HepG2 (cell line): ENCODE measurements at regions not wholly inside any gene's neighbourhood (a gene's known extent, or its start where the extent isn't known, plus 50 kb on each side); places are given as distances from the start of the nearest gene placed in this dataset.

Source experiments
- ATAC-seq: fragments of 200-7000 bp; cut with Tn5 transposase; 3 replicates; pipeline ENCODE4 v1.9.1; 2020; ENCODE audit warnings: mild to moderate bottlenecking, moderate library complexity
- BruUV-seq: library from RNA; stranded (reverse); fragments of 400-500 nt; replicated peaks from 2 replicates; lab custom pipeline; 2021; lab: Mats Ljungman, UMichigan
- CTCF ChIA-PET: fragments of 300-600 bp; formaldehyde crosslinking; extraction: SDS; loops from one replicate; lab custom pipeline; 2021; ENCODE audit warnings: low total read pairs, inconsistent platforms, low intra/inter-chr PET ratio; lab: Yijun Ruan, JAX
- POLR2A ChIA-PET: fragments of 350-600 bp; sonication (Branson Sonifier 250); formaldehyde crosslinking; loops from one replicate; lab custom pipeline; 2020; ENCODE audit warnings: antibody characterized with exemption, inconsistent platforms; lab: Yijun Ruan, JAX
- DNase-seq: peaks from one replicate; pipeline ENCODE4 v3.0.0-alpha.2; 2015; ENCODE audit warnings: low spot score
- FAIRE-seq: peaks from 3 replicates; lab custom pipeline; 2011; peaks lifted over from hg19 to GRCh38; lab: Jason Lieb, UNC
- H2AFZ ChIP-seq: one replicate; pipeline ENCODE4 v1.6.1; 2011; ENCODE audit warnings: low read length, inconsistent platforms
- H3K27ac ChIP-seq: fragments of 300-600 bp; 3 replicates; pipeline ENCODE4 v1.8.0; 2011; ENCODE audit warnings: mixed run types, mild to moderate bottlenecking, mixed read lengths, low read length, inconsistent platforms; ENCODE audit not compliant: insufficient read depth; ENCODE audit errors: extremely low read length
- H3K27me3 ChIP-seq, 2 experiments: fragments of 200-600 bp in 1 of 2; 2 replicates in 1 of 2; 3 replicates in 1 of 2; pipeline versions ENCODE4 v1.6.0 to v1.8.0; 2011; ENCODE audit warnings: low read length in 2 of 2, mild to moderate bottlenecking in 2 of 2, moderate library complexity in 2 of 2, inconsistent platforms in 1 of 2; ENCODE audit not compliant: insufficient read depth in 2 of 2, control insufficient read depth in 1 of 2
- H3K36me3 ChIP-seq, 2 experiments: fragments of 200-600 bp in 1 of 2; replicated peaks in 1 of 2; 2 replicates in 1 of 2; 3 replicates in 1 of 2; pipeline versions ENCODE4 v1.5.1 to v1.8.0; 2011; ENCODE audit warnings: low read length in 2 of 2, inconsistent platforms in 1 of 2; ENCODE audit not compliant: insufficient read depth in 2 of 2, control insufficient read depth in 1 of 2
- H3K4me1 ChIP-seq: 2 replicates; pipeline ENCODE4 v1.5.1; 2012; ENCODE audit warnings: low read length, inconsistent platforms; ENCODE audit not compliant: insufficient read depth
- H3K4me2 ChIP-seq: 2 replicates; pipeline ENCODE4 v1.6.0; 2011; ENCODE audit warnings: low read depth, low read length, inconsistent platforms
- H3K4me3 ChIP-seq, 3 experiments: fragments of 200-600 bp in 1 of 3; sonication (generic), shearing (Covaris generic) in 1 of 3; replicated peaks in 1 of 3; 2 replicates each; pipeline ENCODE4 v1.5.1; 2011 to 2016; ENCODE audit warnings: low read length in 3 of 3, inconsistent platforms in 2 of 3, low read depth in 2 of 3, mild to moderate bottlenecking in 2 of 3, control low read depth in 1 of 3, mixed read lengths in 1 of 3; ENCODE audit not compliant: insufficient read depth in 1 of 3
- H3K79me2 ChIP-seq: one replicate; pipeline ENCODE4 v1.6.1; 2011; ENCODE audit warnings: low read length, inconsistent platforms; ENCODE audit not compliant: insufficient read depth
- H3K9ac ChIP-seq: 2 replicates; pipeline ENCODE4 v1.6.0; 2011; ENCODE audit warnings: mild to moderate bottlenecking, low read depth, low read length, inconsistent platforms; ENCODE audit not compliant: insufficient read depth
- H3K9me3 ChIP-seq: 2 replicates; pipeline ENCODE4 v1.5.1; 2012; ENCODE audit warnings: mild to moderate bottlenecking, low read length
- H4K20me1 ChIP-seq: 2 replicates; pipeline ENCODE4 v1.6.0; 2011; ENCODE audit warnings: inconsistent platforms, mild to moderate bottlenecking, low read length, moderate library complexity; ENCODE audit not compliant: insufficient read depth
- ATF7 ChIP-seq, 2 experiments: fragments of 450-650 bp in 1 of 2; sonication (generic) in 1 of 2; formaldehyde crosslinking in 1 of 2; IDR thresholded peaks; 2 replicates each; pipeline versions ENCODE4 v1.4.0 to v1.6.1; 2016 to 2020; ENCODE audit warnings: antibody characterized with exemption in 1 of 2, mild to moderate bottlenecking in 1 of 2, missing genetic modification reagents in 1 of 2
- EED ChIP-seq: sonication (generic); formaldehyde crosslinking; IDR thresholded peaks from 2 replicates; pipeline ENCODE4 v1.5.0; 2020; ENCODE audit warnings: mild to moderate bottlenecking, missing genetic modification reagents
- HDAC2 ChIP-seq: sonication (generic); formaldehyde crosslinking; IDR thresholded peaks from 2 replicates; pipeline ENCODE4 v1.4.0; 2020; ENCODE audit warnings: missing genetic modification reagents
- SKIL ChIP-seq: sonication (generic); formaldehyde crosslinking; IDR thresholded peaks from 2 replicates; pipeline ENCODE4 v1.8.0; 2022; ENCODE audit warnings: missing genetic modification reagents, mild to moderate bottlenecking, moderate library complexity, borderline replicate concordance
- ZMYM2 ChIP-seq: sonication (generic); formaldehyde crosslinking; IDR thresholded peaks from 2 replicates; pipeline ENCODE4 v1.8.0; 2022; ENCODE audit warnings: mild to moderate bottlenecking, missing genetic modification reagents
- ZNF776 ChIP-seq: sonication (generic); formaldehyde crosslinking; IDR thresholded peaks from 2 replicates; pipeline ENCODE4 v1.4.0; 2020; ENCODE audit warnings: mild to moderate bottlenecking, missing genetic modification reagents
- ZNF878 ChIP-seq: sonication (generic); formaldehyde crosslinking; IDR thresholded peaks from 2 replicates; pipeline ENCODE4 v1.8.1; 2023; ENCODE audit warnings: mild to moderate bottlenecking, missing genetic modification reagents, moderate library complexity
- WGBS: methylation state at CpG from one replicate; pipeline ENCODE4 v1.1.6; 2017; ENCODE audit warnings: low lambda C conversion rate; 5-methylcytosine and 5-hydroxymethylcytosine counted together
- in situ Hi-C: cut with HindIII; loops from 2 replicates; pipeline ENCODE4 v1.10.0; 2017; ENCODE audit warnings: low pct_unique_long_range_greater_than_20kb; ENCODE audit not compliant: extremely low pct_ligation_motif_present
- intact Hi-C: fragments of 100-400 bp; cut with micrococcal nuclease; formaldehyde crosslinking; loops from one replicate; pipeline ENCODE4 v1.10.0; 2022; ENCODE audit not compliant: unreplicated experiment

GRCh38 chr10:28842321-28842720 is 165.0 kb downstream of the BAMBI start (continued):
- TF ChIP-seq SKIL (CRISPR knock-in tag) (no peak), ZNF776 (no peak)

GRCh38 chr10:28845009-28845682 is 167.8 kb downstream of the BAMBI start:
- Histone ChIP-seq H3K4me3 (no peak overlapping the region), H3K27ac (no peak overlapping the region), H3K4me1 (0 out of 2 replicates have a peak, but pooled peaks cover 2% of the 10 kb centered on the region), H3K36me3 (no peaks in the 10 kb centered on the region), H3K79me2 (no peaks in the 10 kb centered on the region), H3K4me2 (no peak overlapping the region), H3K9ac (no peak overlapping the region), H3K9me3 (peaks cover 15% of the 10 kb centered on the region), H3K27me3 (peaks cover 0 to 9% of the 10 kb centered on the region in 2 experiments; a peak in 1 of 5 replicates), H2AFZ (no peak overlapping the region), H4K20me1 (no peaks in the 10 kb centered on the region)
- DNase-seq (no peak), ATAC-seq (no peak), FAIRE-seq (no peak)
- in situ Hi-C loops = no loop called here
- POLR2A ChIA-PET = no interaction called here
- 33% methylated on average over 4 of the region's 4 CpGs for WGBS
- CTCF ChIA-PET = no interaction called here
- BruUV-seq = no TSS peak
- no peak for TF ChIP-seq ATF7 (IDR thresholded peaks at IDR 0.05)
- no peak for TF ChIP-seq ATF7 (CRISPR knock-in tag; IDR thresholded peaks at IDR 0.05)
- no peak for TF ChIP-seq ZNF878
- TF ChIP-seq EED (CRISPR knock-in tag) = no peak
- TF ChIP-seq HDAC2 (CRISPR knock-in tag) = no peak
- TF ChIP-seq ZMYM2 (CRISPR knock-in tag) = no peak
- intact Hi-C loops = no loop called here
